ENCODE measurements at regions not wholly inside any gene's neighbourhood (a gene's known extent, or its start where the extent isn't known, plus 50 kb on each side); places are given as distances from the start of the nearest gene placed in this dataset.

DNA sequence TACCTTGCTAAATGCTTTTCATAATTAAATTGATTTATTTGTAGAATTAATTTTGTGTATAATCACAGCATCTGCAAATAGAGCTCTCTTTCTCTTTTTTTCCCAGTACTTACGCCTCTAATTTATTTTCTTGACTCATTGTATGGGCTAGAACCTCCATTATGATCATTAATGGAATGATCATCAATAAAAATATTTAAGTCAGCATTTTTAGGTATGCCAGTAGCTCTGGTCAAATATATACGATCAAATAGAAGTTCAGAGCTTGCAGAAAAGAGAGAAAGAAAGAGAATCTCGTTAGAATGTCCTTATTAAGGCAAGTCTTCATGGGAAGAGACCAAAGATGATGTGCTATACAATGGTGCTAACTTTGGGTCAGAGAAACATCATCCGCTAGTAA is 202.6 kb downstream of the TLR4 start:
- Histone ChIP-seq H3K9me3 (ENCODE audit: control insufficient read depth, low read depth, low read length) (no peaks in the 10 kb centered on the region), H4K20me1 (ENCODE audit: control insufficient read depth, extremely low read depth, insufficient read depth, low read length) (no peaks in the 10 kb centered on the region), H3K36me3 (ENCODE audit: control insufficient read depth in 2 of 2, extremely low read depth in 1 of 2, insufficient read depth in 2 of 2, low read length in 2 of 2) (no peaks in the 10 kb centered on the region), H3K27ac (ENCODE audit: control insufficient read depth, insufficient read depth, low read length) (no peak overlapping the region), H3K4me3 (ENCODE audit: control insufficient read depth in 2 of 3, extremely low read depth in 1 of 3, insufficient read depth in 2 of 3, low read depth in 1 of 3, low read length in 3 of 3) (no peak overlapping the region), H3K79me2 (ENCODE audit: control insufficient read depth, insufficient read depth, low read length) (no peaks in the 10 kb centered on the region), H3K9me1 (ENCODE audit: control insufficient read depth, extremely low read depth, insufficient read depth, low read length) (no peaks in the 10 kb centered on the region), H3K27me3 (ENCODE audit: control insufficient read depth, extremely low read depth, insufficient read depth, low read length) (no peaks in the 10 kb centered on the region), H3K9ac (ENCODE audit: control insufficient read depth, extremely low read depth, insufficient read depth, low read length) (no peak overlapping the region), H3K4me1 (ENCODE audit: control insufficient read depth, extremely low read depth, insufficient read depth, low read length) (no peaks in the 10 kb centered on the region), H2AFZ (ENCODE audit: control insufficient read depth, low read length) (no peak overlapping the region), H3K4me2 (ENCODE audit: control insufficient read depth, extremely low read depth, insufficient read depth, low read depth, low read length) (no peak overlapping the region)
- FAIRE-seq (no peak), DNase-seq (ENCODE audit: low read depth, low spot score) (no peak)
- dilution Hi-C loops (cut with MboI; ENCODE audit: extremely low pct_ligation_motif_present, low sequenced_read_pairs) = no loop called here
- TF ChIP-seq EZH2 (IDR thresholded peaks at IDR 0.05; ENCODE audit: low read length) (no peak), CTCF (optimal IDR thresholded peaks at IDR 0.05 in 1 of 3, IDR thresholded peaks at IDR 0.05 in 1 of 3, conservative IDR thresholded peaks at IDR 0.05 in 1 of 3; ENCODE audit: extremely low read depth in 1 of 3, insufficient read depth in 2 of 3, low read length in 3 of 3) (no peak)

DNA sequence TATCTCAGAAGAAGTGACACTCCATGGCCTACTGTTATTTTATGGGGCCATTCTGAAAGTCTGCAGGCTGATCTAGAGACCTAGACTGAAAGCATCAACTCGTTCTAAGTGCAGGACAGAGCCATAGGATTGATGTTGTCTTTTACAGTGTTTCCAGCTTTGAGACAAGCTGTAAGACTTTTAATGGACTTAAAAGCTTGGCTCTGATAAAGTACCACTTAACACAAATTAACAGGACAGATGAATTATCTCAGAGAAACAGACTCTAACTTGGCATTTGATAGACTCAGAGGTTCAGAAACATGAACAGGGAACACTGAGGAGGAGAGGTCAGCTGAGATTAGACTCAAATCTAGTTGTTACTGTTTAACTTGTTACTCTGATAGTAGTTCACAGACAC is 203.2 kb downstream of the TLR4 start:
- no peak overlapping the region for H3K4me2 ChIP-seq (ENCODE audit: control insufficient read depth, extremely low read depth, insufficient read depth, low read depth, low read length)
- FAIRE-seq = no peak

More for the DNA sequence above, 203.2 kb downstream of the TLR4 start:
- DNase-seq (ENCODE audit: low read depth, low spot score) = no peak
- dilution Hi-C loops (cut with MboI; ENCODE audit: extremely low pct_ligation_motif_present, low sequenced_read_pairs) = no loop called here
- Histone ChIP-seq H3K79me2 (ENCODE audit: control insufficient read depth, insufficient read depth, low read length) (no peaks in the 10 kb centered on the region), H3K4me1 (ENCODE audit: control insufficient read depth, extremely low read depth, insufficient read depth, low read length) (no peaks in the 10 kb centered on the region), H3K9me1 (ENCODE audit: control insufficient read depth, extremely low read depth, insufficient read depth, low read length) (no peaks in the 10 kb centered on the region), H2AFZ (ENCODE audit: control insufficient read depth, low read length) (no peak overlapping the region), H3K36me3 (ENCODE audit: control insufficient read depth in 2 of 2, extremely low read depth in 1 of 2, insufficient read depth in 2 of 2, low read length in 2 of 2) (no peaks in the 10 kb centered on the region), H3K9me3 (ENCODE audit: control insufficient read depth, low read depth, low read length) (no peaks in the 10 kb centered on the region), H3K27ac (ENCODE audit: control insufficient read depth, insufficient read depth, low read length) (no peak overlapping the region), H3K9ac (ENCODE audit: control insufficient read depth, extremely low read depth, insufficient read depth, low read length) (no peak overlapping the region), H3K4me3 (ENCODE audit: control insufficient read depth in 2 of 3, extremely low read depth in 1 of 3, insufficient read depth in 2 of 3, low read depth in 1 of 3, low read length in 3 of 3) (no peak overlapping the region), H3K27me3 (ENCODE audit: control insufficient read depth, extremely low read depth, insufficient read depth, low read length) (no peaks in the 10 kb centered on the region), H4K20me1 (ENCODE audit: control insufficient read depth, extremely low read depth, insufficient read depth, low read length) (no peaks in the 10 kb centered on the region)
- TF ChIP-seq CTCF (optimal IDR thresholded peaks at IDR 0.05 in 1 of 3, IDR thresholded peaks at IDR 0.05 in 1 of 3, conservative IDR thresholded peaks at IDR 0.05 in 1 of 3; ENCODE audit: extremely low read depth in 1 of 3, insufficient read depth in 2 of 3, low read length in 3 of 3) (no peak), EZH2 (IDR thresholded peaks at IDR 0.05; ENCODE audit: low read length) (no peak)
